H1 (cell line): ENCODE measurements at regions not wholly inside any gene's neighbourhood (a gene's known extent, or its start where the extent isn't known, plus 50 kb on each side); places are given as distances from the start of the nearest gene placed in this dataset.

ENCODE experiments used
- CHD2 ChIP-seq: IDR thresholded peaks from 2 replicates; pipeline ENCODE4 v1.6.1; 2012; ENCODE audit warnings: low read length, improper control_type of control experiment
- NRF1 ChIP-seq: IDR thresholded peaks from 2 replicates; pipeline ENCODE4 v1.6.1; 2011; ENCODE audit warnings: mild to moderate bottlenecking, low read depth, low read length, improper control_type of control experiment
- PHF8 ChIP-seq: fragments of 200-600 bp; sonication (generic); conservative IDR thresholded peaks from 2 replicates; pipeline ENCODE4 v1.7.1; 2012; ENCODE audit warnings: low read depth, mild to moderate bottlenecking, inconsistent platforms, low read length, moderate library complexity
- RBBP5 ChIP-seq: IDR thresholded peaks from 2 replicates; pipeline ENCODE4 v1.7.1; 2012; ENCODE audit warnings: low read depth, mild to moderate bottlenecking, inconsistent platforms, low read length, moderate library complexity, borderline replicate concordance
- RXRA ChIP-seq: IDR thresholded peaks from 2 replicates; pipeline ENCODE4 v1.6.1; 2011; ENCODE audit warnings: low read depth, mild to moderate bottlenecking, low read length, moderate library complexity; ENCODE audit not compliant: insufficient read depth
- YY1 ChIP-seq: IDR thresholded peaks from 2 replicates; pipeline ENCODE4 v1.6.1; 2011; ENCODE audit warnings: low read depth, mild to moderate bottlenecking, low read length

- TF ChIP-seq CHD2: no peak
- no peak for TF ChIP-seq YY1
- TF ChIP-seq PHF8: no peak
- TF ChIP-seq NRF1: no peak
- TF ChIP-seq RXRA: no peak
- TF ChIP-seq RBBP5: no peak
Observed at GRCh38 chr4:89587364-89587763, 249.6 kb downstream of the SNCA start (continued).
